Activated naive CD8-positive, alpha-beta T cell treated with anti-CD3 and anti-CD28 coated beads for 36 hours (primary cell): ENCODE measurements at regions not wholly inside any gene's neighbourhood (a gene's known extent, or its start where the extent isn't known, plus 50 kb on each side); places are given as distances from the start of the nearest gene placed in this dataset.

ENCODE experiments used
- DNase-seq: peaks from one replicate; pipeline ENCODE4 v3.0.0; 2021
- H3K27ac Mint-ChIP-seq: one replicate; pipeline ENCODE4 v1.8.0; 2022; ENCODE audit warnings: mild to moderate bottlenecking, moderate library complexity, mixed read lengths
- H3K27me3 Mint-ChIP-seq: one replicate; pipeline ENCODE4 v1.8.0; 2022; ENCODE audit warnings: mild to moderate bottlenecking, mixed read lengths
- H3K36me3 Mint-ChIP-seq: one replicate; pipeline ENCODE4 v1.8.0; 2021; ENCODE audit warnings: mild to moderate bottlenecking, mixed read lengths
- H3K4me1 Mint-ChIP-seq: one replicate; pipeline ENCODE4 v1.8.0; 2021; ENCODE audit warnings: mixed read lengths
- H3K4me3 Mint-ChIP-seq: one replicate; pipeline ENCODE4 v1.8.0; 2022; ENCODE audit warnings: mild to moderate bottlenecking, moderate library complexity, mixed read lengths
- H3K9me3 Mint-ChIP-seq: one replicate; pipeline ENCODE4 v1.8.0; 2022; ENCODE audit warnings: mixed read lengths

GRCh38 chr18:29241199-29241598, 1064.3 kb upstream of the CDH2 start:
- H3K27me3 Mint-ChIP-seq, result no peaks in the 10 kb centered on the region
- H3K4me3 Mint-ChIP-seq, result no peak overlapping the region
- H3K4me1 Mint-ChIP-seq, result no peaks in the 10 kb centered on the region
- H3K9me3 Mint-ChIP-seq, result peaks cover 10% of the 10 kb centered on the region
- H3K27ac Mint-ChIP-seq, result no peak overlapping the region
- DNase-seq, result no peak
- H3K36me3 Mint-ChIP-seq, result no peaks in the 10 kb centered on the region

- DNase-seq, result no peak
- no peaks in the 10 kb centered on the region for H3K4me1 Mint-ChIP-seq
- peaks cover 18% of the 10 kb centered on the region for H3K9me3 Mint-ChIP-seq
- H3K36me3 Mint-ChIP-seq, result no peaks in the 10 kb centered on the region
- H3K4me3 Mint-ChIP-seq, result no peak overlapping the region
- no peak overlapping the region for H3K27ac Mint-ChIP-seq
- no peaks in the 10 kb centered on the region for H3K27me3 Mint-ChIP-seq
Measured at GRCh38 chr18:29234751-29235150, 1057.8 kb upstream of the CDH2 start.

- H3K36me3 Mint-ChIP-seq, result no peaks in the 10 kb centered on the region
- no peaks in the 10 kb centered on the region for H3K4me1 Mint-ChIP-seq
- DNase-seq, result no peak
- no peak overlapping the region for H3K4me3 Mint-ChIP-seq
- H3K27ac Mint-ChIP-seq, result no peak overlapping the region
- peaks cover 13% of the 10 kb centered on the region for H3K9me3 Mint-ChIP-seq
- no peaks in the 10 kb centered on the region for H3K27me3 Mint-ChIP-seq
Measured at GRCh38 chr18:29226213-29226612, 1049.3 kb upstream of the CDH2 start.

GRCh38 chr18:29225351-29225750, 1048.4 kb upstream of the CDH2 start:
- Mint-ChIP-seq H3K4me1 (no peaks in the 10 kb centered on the region), H3K9me3 (peaks cover 9% of the 10 kb centered on the region), H3K36me3 (no peaks in the 10 kb centered on the region), H3K4me3 (no peak overlapping the region), H3K27me3 (no peaks in the 10 kb centered on the region), H3K27ac (no peak overlapping the region)
- no peak for DNase-seq

GRCh38 chr18:29218091-29218490, 1041.2 kb upstream of the CDH2 start:
- DNase-seq, result no peak
- Mint-ChIP-seq H3K9me3 (peaks cover 8% of the 10 kb centered on the region), H3K27me3 (no peaks in the 10 kb centered on the region), H3K4me1 (no peaks in the 10 kb centered on the region), H3K36me3 (no peaks in the 10 kb centered on the region), H3K4me3 (no peak overlapping the region), H3K27ac (no peak overlapping the region)

GRCh38 chr18:29217124-29217915, 1040.4 kb upstream of the CDH2 start:
- H3K27me3 Mint-ChIP-seq, result no peaks in the 10 kb centered on the region
- no peak for DNase-seq

GRCh38 chr18:29198834-29199233, 1021.9 kb upstream of the CDH2 start:
- no peak overlapping the region for H3K4me3 Mint-ChIP-seq
- no peak for DNase-seq
- no peaks in the 10 kb centered on the region for H3K4me1 Mint-ChIP-seq
- H3K27me3 Mint-ChIP-seq, result no peaks in the 10 kb centered on the region
- no peaks in the 10 kb centered on the region for H3K36me3 Mint-ChIP-seq
- H3K9me3 Mint-ChIP-seq, result peaks cover 15% of the 10 kb centered on the region
- no peak overlapping the region for H3K27ac Mint-ChIP-seq

More at GRCh38 chr18:29217124-29217915, 1040.4 kb upstream of the CDH2 start:
- no peak overlapping the region for H3K4me3 Mint-ChIP-seq
- H3K9me3 Mint-ChIP-seq, result peaks cover 8% of the 10 kb centered on the region
- no peaks in the 10 kb centered on the region for H3K36me3 Mint-ChIP-seq
- H3K27ac Mint-ChIP-seq, result no peak overlapping the region
- H3K4me1 Mint-ChIP-seq, result no peaks in the 10 kb centered on the region

- Mint-ChIP-seq H3K27me3 (no peaks in the 10 kb centered on the region), H3K36me3 (no peaks in the 10 kb centered on the region), H3K4me3 (no peak overlapping the region), H3K27ac (no peak overlapping the region), H3K9me3 (peaks cover 10% of the 10 kb centered on the region), H3K4me1 (no peaks in the 10 kb centered on the region)
- DNase-seq, result no peak
Measured at GRCh38 chr18:29196307-29196706, 1019.4 kb upstream of the CDH2 start.

GRCh38 chr18:29191263-29191662, 1014.3 kb upstream of the CDH2 start:
- no peak overlapping the region for H3K27ac Mint-ChIP-seq
- no peak for DNase-seq
- H3K9me3 Mint-ChIP-seq, result peaks cover 3% of the 10 kb centered on the region
- no peaks in the 10 kb centered on the region for H3K4me1 Mint-ChIP-seq
- no peaks in the 10 kb centered on the region for H3K36me3 Mint-ChIP-seq
- H3K4me3 Mint-ChIP-seq, result no peak overlapping the region
- H3K27me3 Mint-ChIP-seq, result no peaks in the 10 kb centered on the region

GRCh38 chr18:29188760-29189159, 1011.8 kb upstream of the CDH2 start:
- Mint-ChIP-seq H3K27ac (no peak overlapping the region), H3K4me3 (no peak overlapping the region), H3K4me1 (no peaks in the 10 kb centered on the region), H3K36me3 (no peaks in the 10 kb centered on the region), H3K27me3 (no peaks in the 10 kb centered on the region), H3K9me3 (peaks cover 2% of the 10 kb centered on the region)
- no peak for DNase-seq

- H3K27me3 Mint-ChIP-seq, result no peaks in the 10 kb centered on the region
- no peak for DNase-seq
- no peak overlapping the region for H3K4me3 Mint-ChIP-seq
- H3K9me3 Mint-ChIP-seq, result peaks cover 4% of the 10 kb centered on the region
- no peaks in the 10 kb centered on the region for H3K4me1 Mint-ChIP-seq
- no peak overlapping the region for H3K27ac Mint-ChIP-seq
- H3K36me3 Mint-ChIP-seq, result no peaks in the 10 kb centered on the region
Measured at GRCh38 chr18:29185801-29186200, 1008.9 kb upstream of the CDH2 start.

- Mint-ChIP-seq H3K36me3 (no peaks in the 10 kb centered on the region), H3K4me3 (no peak overlapping the region), H3K27ac (no peak overlapping the region), H3K27me3 (no peaks in the 10 kb centered on the region), H3K4me1 (no peaks in the 10 kb centered on the region), H3K9me3 (peaks cover 4% of the 10 kb centered on the region)
- no peak for DNase-seq
Measured at GRCh38 chr18:29184654-29185053, 1007.7 kb upstream of the CDH2 start.

- H3K27me3 Mint-ChIP-seq, result no peaks in the 10 kb centered on the region
- no peak overlapping the region for H3K27ac Mint-ChIP-seq
- no peaks in the 10 kb centered on the region for H3K36me3 Mint-ChIP-seq
- no peak overlapping the region for H3K4me3 Mint-ChIP-seq
- no peak for DNase-seq
- H3K4me1 Mint-ChIP-seq, result no peaks in the 10 kb centered on the region
- peaks cover 6% of the 10 kb centered on the region for H3K9me3 Mint-ChIP-seq
Measured at GRCh38 chr18:29181151-29181901, 1004.4 kb upstream of the CDH2 start.

- Mint-ChIP-seq H3K9me3 (peaks cover 6% of the 10 kb centered on the region), H3K27me3 (no peaks in the 10 kb centered on the region), H3K27ac (no peak overlapping the region), H3K4me1 (no peaks in the 10 kb centered on the region), H3K4me3 (no peak overlapping the region), H3K36me3 (no peaks in the 10 kb centered on the region)
- DNase-seq, result no peak
Measured at GRCh38 chr18:29176681-29177080, 999.8 kb upstream of the CDH2 start.

- H3K4me3 Mint-ChIP-seq, result no peak overlapping the region
- peaks cover 9% of the 10 kb centered on the region for H3K9me3 Mint-ChIP-seq
- H3K4me1 Mint-ChIP-seq, result no peaks in the 10 kb centered on the region
- H3K36me3 Mint-ChIP-seq, result no peaks in the 10 kb centered on the region
- no peak overlapping the region for H3K27ac Mint-ChIP-seq
- no peak for DNase-seq
- H3K27me3 Mint-ChIP-seq, result no peaks in the 10 kb centered on the region
Measured at GRCh38 chr18:29174891-29175290, 998.0 kb upstream of the CDH2 start.

- no peaks in the 10 kb centered on the region for H3K4me1 Mint-ChIP-seq
- H3K36me3 Mint-ChIP-seq, result no peaks in the 10 kb centered on the region
- no peaks in the 10 kb centered on the region for H3K27me3 Mint-ChIP-seq
Measured at GRCh38 chr18:29172756-29173067, 995.8 kb upstream of the CDH2 start.

More at GRCh38 chr18:29172756-29173067, 995.8 kb upstream of the CDH2 start:
- Mint-ChIP-seq H3K9me3 (peaks cover 6% of the 10 kb centered on the region), H3K27ac (no peak overlapping the region), H3K4me3 (no peak overlapping the region)
- no peak for DNase-seq
